K562 (cell line): ENCODE measurements at regions not wholly inside any gene's neighbourhood (a gene's known extent, or its start where the extent isn't known, plus 50 kb on each side); places are given as distances from the start of the nearest gene placed in this dataset.
A peak's percentile ranks its signal among the peaks of the same experiment; 100 is the strongest.

Source experiments
- ATAC-seq: fragments of 200-7000 bp; cut with Tn5 transposase; 3 replicates; pipeline ENCODE4 v1.9.1; 2020; ENCODE audit warnings: moderate library complexity
- BruUV-seq: library from RNA; stranded (reverse); fragments of 400-500 nt; replicated peaks from 2 replicates; lab custom pipeline; 2021; lab: Mats Ljungman, UMichigan
- CTCF ChIA-PET: fragments of 300-600 bp; formaldehyde crosslinking; extraction: SDS; loops from one replicate; lab custom pipeline; 2021; ENCODE audit warnings: low intra/inter-chr PET ratio; lab: Yijun Ruan, JAX
- POLR2A ChIA-PET: fragments of 300-600, 350-650 bp; sonication (Branson Sonifier 250); formaldehyde crosslinking; extraction: SDS; loops from one replicate; lab custom pipeline; 2021; ENCODE audit warnings: antibody characterized with exemption, inconsistent platforms; lab: Yijun Ruan, JAX
- DNase-seq, 4 experiments: peaks; one replicate each; pipeline versions ENCODE4 v3.0.0 to v3.0.0-alpha.2; 2011 to 2018; ENCODE audit warnings: low spot score in 3 of 4, mixed read lengths in 3 of 4; ENCODE audit errors: extremely low read depth in 1 of 4
- FAIRE-seq: peaks from 2 replicates; lab custom pipeline; 2011; peaks lifted over from hg19 to GRCh38; lab: Jason Lieb, UNC
- H2AFZ ChIP-seq: 2 replicates; pipeline ENCODE4 v1.6.0; 2011; ENCODE audit warnings: low read depth, low read length, control low read depth, inconsistent platforms
- H3K27ac ChIP-seq: fragments of 200-600 bp; 3 replicates; pipeline ENCODE4 v1.8.0; 2011; ENCODE audit warnings: low read depth, mild to moderate bottlenecking, control low read depth, inconsistent platforms, low read length, moderate library complexity, mixed read lengths; ENCODE audit errors: extremely low read depth
- H3K27me3 ChIP-seq, 2 experiments: fragments of 300-600 bp in 1 of 2; 2 replicates in 1 of 2; 3 replicates in 1 of 2; pipeline versions ENCODE4 v1.6.0 to v1.8.0; 2011; ENCODE audit warnings: inconsistent platforms in 2 of 2, low read length in 2 of 2, mild to moderate bottlenecking in 1 of 2, mixed read lengths in 1 of 2, moderate library complexity in 1 of 2; ENCODE audit not compliant: control insufficient read depth in 2 of 2, insufficient read depth in 2 of 2
- H3K36me3 ChIP-seq: fragments of 300-600 bp; 3 replicates; pipeline ENCODE4 v1.8.0; 2011; ENCODE audit warnings: mild to moderate bottlenecking, low read length, inconsistent platforms; ENCODE audit not compliant: control insufficient read depth, insufficient read depth
- H3K4me1 ChIP-seq, 2 experiments: fragments of 200-600 bp in 1 of 2; replicated peaks in 1 of 2; 2 replicates in 1 of 2; 3 replicates in 1 of 2; pipeline versions ENCODE4 v1.5.1 to v1.8.0; 2011; ENCODE audit warnings: inconsistent platforms in 2 of 2, low read length in 2 of 2, mild to moderate bottlenecking in 1 of 2, mixed read lengths in 1 of 2, moderate library complexity in 1 of 2; ENCODE audit not compliant: control insufficient read depth in 2 of 2, insufficient read depth in 2 of 2
- H3K4me2 ChIP-seq: 2 replicates; pipeline ENCODE4 v1.6.1; 2011; ENCODE audit warnings: low read length, control low read depth, inconsistent platforms, mixed read lengths; ENCODE audit not compliant: insufficient read depth
- H3K4me3 ChIP-seq: fragments of 200-600 bp; sonication (generic), shearing (Covaris generic); 2 replicates; pipeline ENCODE4 v1.5.1; 2016; ENCODE audit warnings: control low read depth, inconsistent platforms
- H3K79me2 ChIP-seq: fragments of 200-600 bp; 3 replicates; pipeline ENCODE4 v1.8.0; 2011; ENCODE audit warnings: low read length, inconsistent platforms; ENCODE audit not compliant: control insufficient read depth, insufficient read depth
- H3K9ac ChIP-seq, 2 experiments: 2 replicates each; pipeline versions ENCODE4 v1.6.0 to v1.6.1; 2011; ENCODE audit warnings: low read depth in 2 of 2, low read length in 2 of 2, control low read depth in 1 of 2, inconsistent platforms in 1 of 2, mild to moderate bottlenecking in 1 of 2, mixed read lengths in 1 of 2; ENCODE audit not compliant: insufficient read depth in 1 of 2
- H3K9me1 ChIP-seq: one replicate; pipeline ENCODE4 v1.6.0; 2011; ENCODE audit warnings: inconsistent platforms, mild to moderate bottlenecking, low read length, moderate library complexity; ENCODE audit not compliant: control insufficient read depth, insufficient read depth
- H3K9me3 ChIP-seq: replicated peaks from 2 replicates; pipeline ENCODE4 v1.5.1; 2011; ENCODE audit warnings: low read depth, low read length, inconsistent platforms; ENCODE audit not compliant: control insufficient read depth, insufficient read depth
- H4K20me1 ChIP-seq: replicated peaks from 2 replicates; pipeline ENCODE4 v1.6.1; 2011; ENCODE audit warnings: low read length, inconsistent platforms, mixed read lengths; ENCODE audit not compliant: control insufficient read depth, insufficient read depth
- MECOM ChIP-seq: fragments of 250-450 bp; sonication (Bioruptor Pico); IDR thresholded peaks from 2 replicates; pipeline ENCODE4 v1.8.0; 2022; ENCODE audit warnings: inconsistent platforms
- NFIC ChIP-seq: fragments of 450-650 bp; IDR thresholded peaks from 2 replicates; pipeline ENCODE4 v1.6.1; 2017; ENCODE audit warnings: mild to moderate bottlenecking, inconsistent platforms
- NFIX ChIP-seq: fragments of 250-450 bp; sonication (Bioruptor Pico); IDR thresholded peaks from 2 replicates; pipeline ENCODE4 v1.4.0; 2020; ENCODE audit warnings: low read depth, mild to moderate bottlenecking, moderate library complexity
- NRF1 ChIP-seq, 2 experiments: fragments of 450-650 bp; IDR thresholded peaks in 1 of 2; conservative IDR thresholded peaks in 1 of 2; 2 replicates each; pipeline ENCODE4 v1.6.1; 2014; ENCODE audit warnings: mild to moderate bottlenecking in 2 of 2
- PCBP2 ChIP-seq: fragments of 200-400 bp; formaldehyde crosslinking; IDR thresholded peaks from 2 replicates; pipeline ENCODE4 v1.6.1; 2018; ENCODE audit warnings: low read length, low read depth, mild to moderate bottlenecking, moderate library complexity; ENCODE audit not compliant: poor library complexity, severe bottlenecking
- in situ Hi-C: fragments of 300-500 bp; cut with MboI; formaldehyde crosslinking; loops from 4 replicates; pipeline ENCODE4 v1.15.0; 2018; ENCODE audit warnings: inconsistent platforms, mixed read lengths
- intact Hi-C: fragments of 100-400 bp; cut with micrococcal nuclease; formaldehyde crosslinking; loops from 2 replicates; pipeline ENCODE4 v1.14.2; 2022
- TF ChIP-seq, protein P1 (sequence below): fragments of 450-650 bp; IDR thresholded peaks from 2 replicates; pipeline ENCODE4 v1.6.1; 2016; ENCODE audit warnings: mild to moderate bottlenecking, moderate library complexity

DNA sequence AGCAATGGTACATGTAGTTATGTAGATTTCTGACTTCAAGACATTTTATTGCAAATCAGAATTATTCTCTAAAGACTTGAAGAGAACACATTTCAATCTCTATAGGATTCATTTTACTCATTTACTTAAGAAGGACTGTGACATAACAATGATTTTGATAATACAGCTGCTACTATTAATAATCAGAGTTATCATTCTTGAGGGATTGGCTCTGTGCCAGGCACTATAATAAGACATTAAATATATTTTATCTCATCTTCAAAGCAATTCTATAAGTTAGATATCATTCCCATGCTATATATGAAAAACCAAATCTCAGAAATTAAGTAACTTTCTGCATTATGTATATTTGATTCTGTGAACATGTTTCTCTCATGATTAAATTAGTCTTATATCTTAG is 103.7 kb upstream of the CALCR start:
- H3K9me1 ChIP-seq: no peaks in the 10 kb centered on the region
- H3K9me3 ChIP-seq: no peaks in the 10 kb centered on the region
- ChIA-PET POLR2A (no interaction called here), CTCF (no interaction called here)
- no peaks in the 10 kb centered on the region for H3K79me2 ChIP-seq
- no peaks in the 10 kb centered on the region for H3K4me1 ChIP-seq
- BruUV-seq: no TSS peak
- intact Hi-C loops (no loop called here), in situ Hi-C loops (no loop called here)
- FAIRE-seq: no peak
- H3K4me2 ChIP-seq: no peak overlapping the region
- H3K36me3 ChIP-seq: no peaks in the 10 kb centered on the region
- H3K4me3 ChIP-seq: no peak overlapping the region
- no peak for ATAC-seq
- H2AFZ ChIP-seq: no peak overlapping the region
- H3K27me3 ChIP-seq: no peaks in the 10 kb centered on the region
- no peaks in the 10 kb centered on the region for H4K20me1 ChIP-seq
- H3K9ac ChIP-seq: no peak overlapping the region
- TF ChIP-seq, protein P1, sequence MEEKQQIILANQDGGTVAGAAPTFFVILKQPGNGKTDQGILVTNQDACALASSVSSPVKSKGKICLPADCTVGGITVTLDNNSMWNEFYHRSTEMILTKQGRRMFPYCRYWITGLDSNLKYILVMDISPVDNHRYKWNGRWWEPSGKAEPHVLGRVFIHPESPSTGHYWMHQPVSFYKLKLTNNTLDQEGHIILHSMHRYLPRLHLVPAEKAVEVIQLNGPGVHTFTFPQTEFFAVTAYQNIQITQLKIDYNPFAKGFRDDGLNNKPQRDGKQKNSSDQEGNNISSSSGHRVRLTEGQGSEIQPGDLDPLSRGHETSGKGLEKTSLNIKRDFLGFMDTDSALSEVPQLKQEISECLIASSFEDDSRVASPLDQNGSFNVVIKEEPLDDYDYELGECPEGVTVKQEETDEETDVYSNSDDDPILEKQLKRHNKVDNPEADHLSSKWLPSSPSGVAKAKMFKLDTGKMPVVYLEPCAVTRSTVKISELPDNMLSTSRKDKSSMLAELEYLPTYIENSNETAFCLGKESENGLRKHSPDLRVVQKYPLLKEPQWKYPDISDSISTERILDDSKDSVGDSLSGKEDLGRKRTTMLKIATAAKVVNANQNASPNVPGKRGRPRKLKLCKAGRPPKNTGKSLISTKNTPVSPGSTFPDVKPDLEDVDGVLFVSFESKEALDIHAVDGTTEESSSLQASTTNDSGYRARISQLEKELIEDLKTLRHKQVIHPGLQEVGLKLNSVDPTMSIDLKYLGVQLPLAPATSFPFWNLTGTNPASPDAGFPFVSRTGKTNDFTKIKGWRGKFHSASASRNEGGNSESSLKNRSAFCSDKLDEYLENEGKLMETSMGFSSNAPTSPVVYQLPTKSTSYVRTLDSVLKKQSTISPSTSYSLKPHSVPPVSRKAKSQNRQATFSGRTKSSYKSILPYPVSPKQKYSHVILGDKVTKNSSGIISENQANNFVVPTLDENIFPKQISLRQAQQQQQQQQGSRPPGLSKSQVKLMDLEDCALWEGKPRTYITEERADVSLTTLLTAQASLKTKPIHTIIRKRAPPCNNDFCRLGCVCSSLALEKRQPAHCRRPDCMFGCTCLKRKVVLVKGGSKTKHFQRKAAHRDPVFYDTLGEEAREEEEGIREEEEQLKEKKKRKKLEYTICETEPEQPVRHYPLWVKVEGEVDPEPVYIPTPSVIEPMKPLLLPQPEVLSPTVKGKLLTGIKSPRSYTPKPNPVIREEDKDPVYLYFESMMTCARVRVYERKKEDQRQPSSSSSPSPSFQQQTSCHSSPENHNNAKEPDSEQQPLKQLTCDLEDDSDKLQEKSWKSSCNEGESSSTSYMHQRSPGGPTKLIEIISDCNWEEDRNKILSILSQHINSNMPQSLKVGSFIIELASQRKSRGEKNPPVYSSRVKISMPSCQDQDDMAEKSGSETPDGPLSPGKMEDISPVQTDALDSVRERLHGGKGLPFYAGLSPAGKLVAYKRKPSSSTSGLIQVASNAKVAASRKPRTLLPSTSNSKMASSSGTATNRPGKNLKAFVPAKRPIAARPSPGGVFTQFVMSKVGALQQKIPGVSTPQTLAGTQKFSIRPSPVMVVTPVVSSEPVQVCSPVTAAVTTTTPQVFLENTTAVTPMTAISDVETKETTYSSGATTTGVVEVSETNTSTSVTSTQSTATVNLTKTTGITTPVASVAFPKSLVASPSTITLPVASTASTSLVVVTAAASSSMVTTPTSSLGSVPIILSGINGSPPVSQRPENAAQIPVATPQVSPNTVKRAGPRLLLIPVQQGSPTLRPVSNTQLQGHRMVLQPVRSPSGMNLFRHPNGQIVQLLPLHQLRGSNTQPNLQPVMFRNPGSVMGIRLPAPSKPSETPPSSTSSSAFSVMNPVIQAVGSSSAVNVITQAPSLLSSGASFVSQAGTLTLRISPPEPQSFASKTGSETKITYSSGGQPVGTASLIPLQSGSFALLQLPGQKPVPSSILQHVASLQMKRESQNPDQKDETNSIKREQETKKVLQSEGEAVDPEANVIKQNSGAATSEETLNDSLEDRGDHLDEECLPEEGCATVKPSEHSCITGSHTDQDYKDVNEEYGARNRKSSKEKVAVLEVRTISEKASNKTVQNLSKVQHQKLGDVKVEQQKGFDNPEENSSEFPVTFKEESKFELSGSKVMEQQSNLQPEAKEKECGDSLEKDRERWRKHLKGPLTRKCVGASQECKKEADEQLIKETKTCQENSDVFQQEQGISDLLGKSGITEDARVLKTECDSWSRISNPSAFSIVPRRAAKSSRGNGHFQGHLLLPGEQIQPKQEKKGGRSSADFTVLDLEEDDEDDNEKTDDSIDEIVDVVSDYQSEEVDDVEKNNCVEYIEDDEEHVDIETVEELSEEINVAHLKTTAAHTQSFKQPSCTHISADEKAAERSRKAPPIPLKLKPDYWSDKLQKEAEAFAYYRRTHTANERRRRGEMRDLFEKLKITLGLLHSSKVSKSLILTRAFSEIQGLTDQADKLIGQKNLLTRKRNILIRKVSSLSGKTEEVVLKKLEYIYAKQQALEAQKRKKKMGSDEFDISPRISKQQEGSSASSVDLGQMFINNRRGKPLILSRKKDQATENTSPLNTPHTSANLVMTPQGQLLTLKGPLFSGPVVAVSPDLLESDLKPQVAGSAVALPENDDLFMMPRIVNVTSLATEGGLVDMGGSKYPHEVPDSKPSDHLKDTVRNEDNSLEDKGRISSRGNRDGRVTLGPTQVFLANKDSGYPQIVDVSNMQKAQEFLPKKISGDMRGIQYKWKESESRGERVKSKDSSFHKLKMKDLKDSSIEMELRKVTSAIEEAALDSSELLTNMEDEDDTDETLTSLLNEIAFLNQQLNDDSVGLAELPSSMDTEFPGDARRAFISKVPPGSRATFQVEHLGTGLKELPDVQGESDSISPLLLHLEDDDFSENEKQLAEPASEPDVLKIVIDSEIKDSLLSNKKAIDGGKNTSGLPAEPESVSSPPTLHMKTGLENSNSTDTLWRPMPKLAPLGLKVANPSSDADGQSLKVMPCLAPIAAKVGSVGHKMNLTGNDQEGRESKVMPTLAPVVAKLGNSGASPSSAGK: no peak
- TF ChIP-seq NRF1 (conservative IDR thresholded peaks at IDR 0.05 in 1 of 2, IDR thresholded peaks at IDR 0.05 in 1 of 2) (no peak), NFIC (peak; percentile 78), NFIX (CRISPR knock-in tag) (peak; percentile 52), PCBP2 (no peak), MECOM (CRISPR knock-in tag) (no peak)
- H3K27ac ChIP-seq: no peak overlapping the region
- DNase-seq: no peak
